ENCODE measurements at regions not wholly inside any gene's neighbourhood (a gene's known extent, or its start where the extent isn't known, plus 50 kb on each side); places are given as distances from the start of the nearest gene placed in this dataset.

- no peak for DNase-seq (ENCODE audit: extremely low spot score, unreplicated experiment)
- Mint-ChIP-seq H3K36me3 (ENCODE audit: unreplicated experiment) (no peaks in the 10 kb centered on the region), H3K4me1 (ENCODE audit: unreplicated experiment) (peaks cover 52% of the 10 kb centered on the region), H3K4me3 (ENCODE audit: unreplicated experiment) (no peak overlapping the region), H3K27me3 (ENCODE audit: unreplicated experiment) (no peaks in the 10 kb centered on the region), H3K9me3 (ENCODE audit: unreplicated experiment) (no peaks in the 10 kb centered on the region), H3K27ac (ENCODE audit: unreplicated experiment) (no peak overlapping the region)
- peak; percentile 49 for TF ChIP-seq CTCF (IDR thresholded peaks at IDR 0.05)
Measured at GRCh38 chr4:71270901-71271300, 67.9 kb upstream of the SLC4A4 start.

- Mint-ChIP-seq H3K4me3 (ENCODE audit: unreplicated experiment) (no peak overlapping the region), H3K9me3 (ENCODE audit: unreplicated experiment) (no peaks in the 10 kb centered on the region), H3K27ac (ENCODE audit: unreplicated experiment) (no peak overlapping the region), H3K27me3 (ENCODE audit: unreplicated experiment) (no peaks in the 10 kb centered on the region), H3K36me3 (ENCODE audit: unreplicated experiment) (no peaks in the 10 kb centered on the region), H3K4me1 (ENCODE audit: unreplicated experiment) (peaks cover 39% of the 10 kb centered on the region)
- DNase-seq (ENCODE audit: extremely low spot score, unreplicated experiment), result no peak
- TF ChIP-seq CTCF (IDR thresholded peaks at IDR 0.05), result no peak
Measured at GRCh38 chr4:71272976-71273375, 65.8 kb upstream of the SLC4A4 start.

DNA sequence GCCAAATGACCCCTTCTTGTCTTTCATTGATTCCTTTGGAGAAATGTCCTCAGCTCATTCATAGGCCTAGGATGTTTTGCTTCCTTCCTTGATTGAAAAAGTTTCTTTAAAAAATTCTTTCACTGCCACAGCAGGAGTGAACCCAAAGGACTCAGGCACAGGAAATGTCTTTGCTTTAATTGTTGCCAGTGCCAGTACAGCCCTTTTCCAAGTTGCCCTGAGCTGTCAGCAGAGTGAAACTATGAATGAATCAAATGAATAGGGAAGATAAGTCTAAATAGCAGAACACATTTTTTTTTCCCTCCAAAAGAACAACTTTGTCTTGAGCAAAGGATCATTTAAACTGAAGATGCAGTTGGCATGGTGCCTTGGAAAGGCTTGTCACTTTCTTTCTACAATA is 63.8 kb upstream of the SLC4A4 start:
- H3K27ac Mint-ChIP-seq (ENCODE audit: unreplicated experiment), result peak overlapping the region; percentile 56
- H3K4me3 Mint-ChIP-seq (ENCODE audit: unreplicated experiment), result no peak overlapping the region
- DNase-seq (ENCODE audit: extremely low spot score, unreplicated experiment), result no peak
- peaks cover 23% of the 10 kb centered on the region for H3K4me1 Mint-ChIP-seq (ENCODE audit: unreplicated experiment)
- no peaks in the 10 kb centered on the region for H3K9me3 Mint-ChIP-seq (ENCODE audit: unreplicated experiment)
- no peaks in the 10 kb centered on the region for H3K27me3 Mint-ChIP-seq (ENCODE audit: unreplicated experiment)
- TF ChIP-seq CTCF (IDR thresholded peaks at IDR 0.05), result no peak
- no peaks in the 10 kb centered on the region for H3K36me3 Mint-ChIP-seq (ENCODE audit: unreplicated experiment)

- DNase-seq (ENCODE audit: extremely low spot score, unreplicated experiment), result no peak
- Mint-ChIP-seq H3K27ac (ENCODE audit: unreplicated experiment) (peak overlapping the region; percentile 33), H3K9me3 (ENCODE audit: unreplicated experiment) (no peaks in the 10 kb centered on the region), H3K4me3 (ENCODE audit: unreplicated experiment) (no peak overlapping the region), H3K36me3 (ENCODE audit: unreplicated experiment) (no peaks in the 10 kb centered on the region), H3K4me1 (ENCODE audit: unreplicated experiment) (peaks cover 23% of the 10 kb centered on the region), H3K27me3 (ENCODE audit: unreplicated experiment) (no peaks in the 10 kb centered on the region)
- TF ChIP-seq CTCF (IDR thresholded peaks at IDR 0.05), result no peak
Measured at GRCh38 chr4:71275570-71275969, 63.2 kb upstream of the SLC4A4 start.

- TF ChIP-seq CTCF (IDR thresholded peaks at IDR 0.05), result no peak
- Mint-ChIP-seq H3K9me3 (ENCODE audit: unreplicated experiment) (no peaks in the 10 kb centered on the region), H3K27ac (ENCODE audit: unreplicated experiment) (no peak overlapping the region), H3K4me3 (ENCODE audit: unreplicated experiment) (no peak overlapping the region), H3K4me1 (ENCODE audit: unreplicated experiment) (peaks cover 22% of the 10 kb centered on the region), H3K36me3 (ENCODE audit: unreplicated experiment) (no peaks in the 10 kb centered on the region), H3K27me3 (ENCODE audit: unreplicated experiment) (no peaks in the 10 kb centered on the region)
- no peak for DNase-seq (ENCODE audit: extremely low spot score, unreplicated experiment)
Measured at GRCh38 chr4:71277353-71277752, 61.5 kb upstream of the SLC4A4 start.

Data from osteocyte (in vitro differentiated cells).